ENCODE measurements at regions not wholly inside any gene's neighbourhood (a gene's known extent, or its start where the extent isn't known, plus 50 kb on each side); places are given as distances from the start of the nearest gene placed in this dataset.
"Not testable (repeated sequence)": the region's sequence is repeated elsewhere in the genome, so short reads cannot be mapped to it uniquely, and the experiment has no call there.

- Histone ChIP-seq H3K4me2 (replicated peaks; ENCODE audit: low read depth, low read length, poor library complexity, severe bottlenecking) (peak overlapping the region; percentile 97), H3K4me3 (ENCODE audit: control extremely low read depth in 1 of 5, extremely low read depth in 1 of 5, insufficient read depth in 1 of 5, low read depth in 2 of 5, low read length in 4 of 5) (peak overlapping the region in 4 of 5 experiments; percentile 50 to 68 (median 64)), H3K4me1 (ENCODE audit: control insufficient read depth in 2 of 2, insufficient read depth in 2 of 2, low read length in 2 of 2) (peaks cover 39 to 58% of the 10 kb centered on the region in 2 donors), H3K9ac (ENCODE audit: low read length) (peak overlapping the region; percentile 67), H2AFZ (ENCODE audit: insufficient read depth, low read depth, low read length, poor library complexity, severe bottlenecking) (peak overlapping the region; percentile 92)
- POLR2A ChIA-PET, result interaction anchor here (0.6 to 1.7 kb wide), 4 partner anchors 19 to 48 kb away, joined by 3 to 6 read pairs (median 4); no protein-coding TSS in a partner anchor
- DNase-seq; H3K27ac ChIP-seq (ENCODE audit: low read length in 2 of 2); H4K20me1 ChIP-seq (ENCODE audit: control insufficient read depth, insufficient read depth, low read length, poor library complexity, severe bottlenecking); H3K27me3 ChIP-seq (replicated peaks in 1 of 4; ENCODE audit: control extremely low read depth in 1 of 4, control insufficient read depth in 3 of 4, insufficient read depth in 4 of 4, low read length in 3 of 4); H3K27me3 Mint-ChIP-seq; H3K9me3 Mint-ChIP-seq (ENCODE audit: insufficient read depth); ATAC-seq (ENCODE audit: low read depth); H3K79me2 ChIP-seq (ENCODE audit: control insufficient read depth, insufficient read depth, low read length); H3K27ac Mint-ChIP-seq; H3K36me3 ChIP-seq (replicated peaks in 1 of 2; ENCODE audit: control extremely low read depth in 1 of 2, control insufficient read depth in 1 of 2, extremely low read depth in 1 of 2, insufficient read depth in 2 of 2, low read length in 1 of 2); H3K9me3 ChIP-seq (ENCODE audit: control extremely low read depth in 1 of 3, control insufficient read depth in 2 of 3, insufficient read depth in 1 of 3, low read length in 2 of 3); intact Hi-C loops (cut with micrococcal nuclease): not testable (repeated sequence)
- 96% methylated on average over 17 of the region's 20 CpGs for WGBS (ENCODE audit: insufficient coverage)
- CTCF ChIA-PET, result interaction anchor here (1.0 to 11.0 kb wide), 15 partner anchors 8 to 239 kb away, joined by 3 to 326 read pairs (median 12); no protein-coding TSS in a partner anchor
- Mint-ChIP-seq H3K4me3 (peak overlapping the region; percentile 71), H3K4me1 (peaks cover 65% of the 10 kb centered on the region)
Measured at GRCh38 chr15:31440216-31440615, 113.6 kb downstream of the KLF13 start.

DNA sequence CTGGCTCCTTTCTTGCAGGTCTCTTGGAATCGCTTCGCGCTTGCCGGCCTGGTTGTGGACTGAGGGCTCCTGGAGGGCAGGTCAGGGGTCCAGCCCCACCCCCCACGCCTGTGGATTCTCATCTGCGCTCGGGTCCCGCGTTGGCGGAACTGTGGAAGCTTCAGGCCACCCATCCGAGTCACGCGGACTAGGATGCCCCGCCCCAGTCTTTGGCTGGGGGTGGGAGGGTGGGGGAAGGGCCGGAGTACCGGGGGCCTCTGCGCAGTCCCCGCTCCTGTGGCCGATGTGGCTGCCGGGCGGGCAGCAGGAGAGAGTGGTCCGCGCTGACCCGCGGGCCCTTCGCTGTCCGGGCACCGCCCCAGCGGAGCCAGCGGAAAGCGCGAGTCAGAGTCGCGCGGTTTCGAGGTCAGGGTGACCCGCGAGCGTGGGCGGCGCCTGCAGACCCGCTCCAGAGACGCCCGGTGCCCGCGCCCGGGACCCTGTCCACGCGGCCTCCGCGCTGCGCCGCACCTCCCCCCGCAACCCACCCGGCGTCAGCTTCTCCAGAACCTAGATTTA is 114.2 kb downstream of the KLF13 start:
- ChIA-PET POLR2A (interaction anchor here (0.6 to 1.6 kb wide), 2 partner anchors 18 to 40 kb away, joined by 3 to 4 read pairs; no protein-coding TSS in a partner anchor), CTCF (interaction anchor here (1.6 to 11.0 kb wide), 9 partner anchors 11 to 240 kb away, joined by 5 to 326 read pairs (median 16); no protein-coding TSS in a partner anchor)
- no peaks in the 10 kb centered on the region for H3K27me3 ChIP-seq (replicated peaks in 1 of 4; ENCODE audit: control extremely low read depth in 1 of 4, control insufficient read depth in 3 of 4, insufficient read depth in 4 of 4, low read length in 3 of 4)
- no peaks in the 10 kb centered on the region for H3K27me3 Mint-ChIP-seq
- H3K9me3 Mint-ChIP-seq (ENCODE audit: insufficient read depth), result no peaks in the 10 kb centered on the region
- H2AFZ ChIP-seq (ENCODE audit: insufficient read depth, low read depth, low read length, poor library complexity, severe bottlenecking), result peak overlapping the region; percentile 92
- no peaks in the 10 kb centered on the region for H3K9me3 ChIP-seq (ENCODE audit: control extremely low read depth in 1 of 3, control insufficient read depth in 2 of 3, insufficient read depth in 1 of 3, low read length in 2 of 3)
- DNase-seq (peak; percentile 46), ATAC-seq (ENCODE audit: low read depth) (peak; percentile 37)
- H3K36me3 ChIP-seq (replicated peaks in 1 of 2; ENCODE audit: control extremely low read depth in 1 of 2, control insufficient read depth in 1 of 2, extremely low read depth in 1 of 2, insufficient read depth in 2 of 2, low read length in 1 of 2), result no peaks in the 10 kb centered on the region
- H3K4me2 ChIP-seq (replicated peaks; ENCODE audit: low read depth, low read length, poor library complexity, severe bottlenecking), result peak overlapping the region; percentile 97
- peak overlapping the region; percentile 71 for H3K4me3 Mint-ChIP-seq
- intact Hi-C loops (cut with micrococcal nuclease), result no loop called here
- H4K20me1 ChIP-seq (ENCODE audit: control insufficient read depth, insufficient read depth, low read length, poor library complexity, severe bottlenecking), result no peaks in the 10 kb centered on the region
- H3K9ac ChIP-seq (ENCODE audit: low read length), result peak overlapping the region; percentile 67
- 2% methylated on average over 56 of the region's 56 CpGs for WGBS (ENCODE audit: insufficient coverage)
- H3K4me3 ChIP-seq (ENCODE audit: control extremely low read depth in 1 of 5, extremely low read depth in 1 of 5, insufficient read depth in 1 of 5, low read depth in 2 of 5, low read length in 4 of 5), result peak overlapping the region in 4 of 5 experiments; percentile 50 to 68 (median 64)
- peaks cover 59% of the 10 kb centered on the region for H3K4me1 Mint-ChIP-seq
- TF ChIP-seq EZH2 (IDR thresholded peaks at IDR 0.05; ENCODE audit: borderline replicate concordance, insufficient read depth, low read depth, low read length, poor library complexity, severe bottlenecking) (no peak), CTCF (IDR thresholded peaks at IDR 0.05) (no peak)
- H3K79me2 ChIP-seq (ENCODE audit: control insufficient read depth, insufficient read depth, low read length), result no peaks in the 10 kb centered on the region
- peaks cover 33 to 52% of the 10 kb centered on the region in 2 donors for H3K4me1 ChIP-seq (ENCODE audit: control insufficient read depth in 2 of 2, insufficient read depth in 2 of 2, low read length in 2 of 2)
- H3K27ac Mint-ChIP-seq, result no peak overlapping the region
- H3K27ac ChIP-seq (ENCODE audit: low read length in 2 of 2), result peak overlapping the region; percentile 15 to 68

Measured in B cell (primary cell).